Esophagus muscularis mucosa (tissue), 4 donors: ENCODE measurements at regions not wholly inside any gene's neighbourhood (a gene's known extent, or its start where the extent isn't known, plus 50 kb on each side); places are given as distances from the start of the nearest gene placed in this dataset.

Experiments used
- DNase-seq: peaks from one replicate; pipeline ENCODE4 v3.0.0-alpha.2; 2017; ENCODE audit errors: extremely low spot score
- H3K27ac ChIP-seq, 4 donors: fragments of 200-600 bp; sonication (generic); replicated peaks in 1 of 4; 1 replicate in 3 of 4; 2 replicates in 1 of 4; pipeline ENCODE4 v1.5.1; 2016 to 2019; ENCODE audit warnings: mild to moderate bottlenecking in 1 of 4
- H3K27me3 ChIP-seq, 4 donors: fragments of 200-600 bp; sonication (generic); one replicate each; pipeline versions ENCODE4 v1.5.1 to v1.6.0; 2016 to 2019
- H3K36me3 ChIP-seq, 4 donors: fragments of 200-600 bp; sonication (generic); one replicate each; pipeline ENCODE4 v1.5.1; 2016 to 2019
- H3K4me1 ChIP-seq, 4 donors: fragments of 200-600 bp; sonication (generic); one replicate each; pipeline ENCODE4 v1.5.1; 2016 to 2019
- H3K4me3 ChIP-seq, 4 donors: fragments of 200-600 bp; sonication (generic); 1 replicate in 2 of 4; 2 replicates in 2 of 4; pipeline ENCODE4 v1.5.1; 2016 to 2019; ENCODE audit warnings: mild to moderate bottlenecking in 4 of 4, moderate library complexity in 1 of 4
- H3K9me3 ChIP-seq, 4 donors: fragments of 200-600 bp; sonication (generic); 1 replicate in 3 of 4; 2 replicates in 1 of 4; pipeline ENCODE4 v1.5.1; 2016 to 2019
- EP300 ChIP-seq: sonication (generic); formaldehyde crosslinking; IDR thresholded peaks from one replicate; pipeline ENCODE4 v1.6.1; 2017; ENCODE audit warnings: antibody characterized with exemption
- POLR2A ChIP-seq: fragments of 450-650 bp; IDR thresholded peaks from one replicate; pipeline ENCODE4 v1.6.1; 2017; ENCODE audit warnings: antibody characterized with exemption, moderate library complexity, mild to moderate bottlenecking, low read depth
- POLR2AphosphoS5 ChIP-seq, 2 donors: sonication (generic); formaldehyde crosslinking; IDR thresholded peaks; one replicate each; pipeline ENCODE4 v1.6.1; 2017; ENCODE audit warnings: antibody characterized with exemption in 2 of 2
- WGBS: methylation state at CpG from one replicate; pipeline ENCODE4 v1.1.5; 2018; 5-methylcytosine and 5-hydroxymethylcytosine counted together
- intact Hi-C: fragments of 100-400 bp; cut with DNase I; formaldehyde crosslinking; loops from one replicate; pipeline ENCODE4 v1.15.1; 2023
- TF ChIP-seq, protein P1 (sequence below), 3 experiments: fragments of 200-600 bp in 2 of 3; fragments of 450-650 bp in 1 of 3; sonication (generic) in 2 of 3; IDR thresholded peaks; one replicate each; pipeline ENCODE4 v1.5.1; 2017 to 2019; ENCODE audit warnings: antibody characterized with exemption in 3 of 3, mild to moderate bottlenecking in 2 of 3, moderate library complexity in 1 of 3

DNA sequence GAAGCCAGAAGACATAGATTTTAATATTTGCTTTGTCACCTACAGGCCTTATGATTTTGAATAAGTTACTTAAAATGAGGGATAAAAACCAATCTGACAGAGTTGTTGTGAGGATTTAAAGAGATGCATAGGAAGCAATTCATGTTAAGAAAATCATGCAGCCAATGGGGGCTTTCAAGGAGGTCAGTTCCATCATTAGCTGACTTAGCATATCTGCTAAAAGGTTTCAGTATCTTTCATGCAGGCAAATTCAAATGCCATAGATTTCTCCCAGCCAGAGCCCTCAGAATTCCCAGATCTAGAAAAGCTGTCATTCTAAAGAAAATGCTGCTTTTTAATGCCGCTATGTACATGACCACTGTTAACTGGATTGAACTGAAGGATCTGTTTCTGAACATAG lies 176.1 kb downstream of the GOLIM4 start:
- intact Hi-C loops = no loop called here
- no peak for TF ChIP-seq EP300
- no peak for TF ChIP-seq POLR2AphosphoS5 (IDR thresholded peaks at IDR 0.05)
- TF ChIP-seq POLR2A = no peak
- TF ChIP-seq, protein P1, sequence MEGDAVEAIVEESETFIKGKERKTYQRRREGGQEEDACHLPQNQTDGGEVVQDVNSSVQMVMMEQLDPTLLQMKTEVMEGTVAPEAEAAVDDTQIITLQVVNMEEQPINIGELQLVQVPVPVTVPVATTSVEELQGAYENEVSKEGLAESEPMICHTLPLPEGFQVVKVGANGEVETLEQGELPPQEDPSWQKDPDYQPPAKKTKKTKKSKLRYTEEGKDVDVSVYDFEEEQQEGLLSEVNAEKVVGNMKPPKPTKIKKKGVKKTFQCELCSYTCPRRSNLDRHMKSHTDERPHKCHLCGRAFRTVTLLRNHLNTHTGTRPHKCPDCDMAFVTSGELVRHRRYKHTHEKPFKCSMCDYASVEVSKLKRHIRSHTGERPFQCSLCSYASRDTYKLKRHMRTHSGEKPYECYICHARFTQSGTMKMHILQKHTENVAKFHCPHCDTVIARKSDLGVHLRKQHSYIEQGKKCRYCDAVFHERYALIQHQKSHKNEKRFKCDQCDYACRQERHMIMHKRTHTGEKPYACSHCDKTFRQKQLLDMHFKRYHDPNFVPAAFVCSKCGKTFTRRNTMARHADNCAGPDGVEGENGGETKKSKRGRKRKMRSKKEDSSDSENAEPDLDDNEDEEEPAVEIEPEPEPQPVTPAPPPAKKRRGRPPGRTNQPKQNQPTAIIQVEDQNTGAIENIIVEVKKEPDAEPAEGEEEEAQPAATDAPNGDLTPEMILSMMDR (IDR thresholded peaks at IDR 0.05) = no peak
- peaks cover 0 to 3% (median 0%) of the 10 kb centered on the region in 4 donors for H3K36me3 ChIP-seq
- no peak overlapping the region for H3K4me3 ChIP-seq
- no peak for DNase-seq
- no peaks in the 10 kb centered on the region for H3K9me3 ChIP-seq
- no peaks in the 10 kb centered on the region for H3K27me3 ChIP-seq
- no peak overlapping the region for H3K27ac ChIP-seq
- 100% methylated on average over 1 of the region's 1 CpG for WGBS
- H3K4me1 ChIP-seq = peaks cover 0 to 4% (median 0%) of the 10 kb centered on the region in 4 donors

DNA sequence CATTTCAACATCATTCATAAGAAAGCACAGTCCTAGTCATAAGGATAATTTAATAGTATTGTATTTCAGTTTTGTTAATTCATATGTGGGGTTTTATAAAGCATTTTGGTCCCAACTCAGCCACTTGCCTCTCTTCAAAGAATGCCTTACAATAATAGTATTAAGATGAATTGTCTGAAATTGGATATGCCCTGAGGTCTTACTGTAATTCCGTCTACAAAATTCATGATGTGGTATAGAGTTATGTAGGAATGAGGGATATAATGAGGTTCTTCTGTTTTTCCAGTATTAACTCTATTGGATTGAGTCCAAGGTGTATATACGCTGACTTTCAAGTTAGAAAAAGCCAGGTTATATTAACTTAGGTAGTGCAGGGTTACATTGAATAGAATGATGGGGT lies 177.0 kb downstream of the GOLIM4 start:
- H3K4me1 ChIP-seq = peaks cover 0 to 4% (median 0%) of the 10 kb centered on the region in 4 donors
- TF ChIP-seq POLR2AphosphoS5 (IDR thresholded peaks at IDR 0.05) (no peak), EP300 (no peak), POLR2A (no peak)
- TF ChIP-seq, protein P1 (IDR thresholded peaks at IDR 0.05) = no peak
- DNase-seq = no peak
- H3K36me3 ChIP-seq = peaks cover 0 to 3% (median 0%) of the 10 kb centered on the region in 4 donors
- H3K9me3 ChIP-seq = no peaks in the 10 kb centered on the region
- 76% methylated on average over 2 of the region's 2 CpGs for WGBS
- H3K27ac ChIP-seq = no peak overlapping the region
- intact Hi-C loops = no loop called here
- H3K27me3 ChIP-seq = no peaks in the 10 kb centered on the region
- H3K4me3 ChIP-seq = no peak overlapping the region

DNA sequence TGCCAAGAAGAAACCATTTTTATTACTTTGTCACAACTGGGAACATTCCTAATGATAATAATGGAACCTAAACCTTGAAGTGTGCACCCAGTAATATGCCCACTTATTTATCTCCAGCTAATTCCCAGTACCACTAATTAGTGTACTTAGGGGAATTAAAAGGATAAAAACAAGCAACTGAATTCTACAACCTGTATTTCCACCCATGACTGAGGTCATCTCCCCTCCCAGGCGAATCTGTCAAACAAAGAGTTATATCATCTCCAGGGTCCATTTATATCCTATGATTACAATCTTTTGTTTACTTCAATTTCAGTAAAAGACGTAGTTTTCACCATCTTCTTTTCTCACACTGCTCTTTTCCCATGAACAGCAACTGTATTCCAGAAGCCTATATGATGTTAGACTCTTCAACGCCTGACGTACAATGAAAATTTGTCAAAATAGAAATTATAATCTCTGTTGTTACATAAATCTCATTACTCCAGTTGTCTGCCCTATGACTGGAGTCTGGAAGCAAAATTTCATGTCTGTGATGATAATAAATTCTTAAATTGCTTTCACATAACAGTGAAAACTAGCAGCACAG lies 177.6 kb downstream of the GOLIM4 start:
- 75% methylated on average over 4 of the region's 4 CpGs for WGBS
- intact Hi-C loops = no loop called here

DNA sequence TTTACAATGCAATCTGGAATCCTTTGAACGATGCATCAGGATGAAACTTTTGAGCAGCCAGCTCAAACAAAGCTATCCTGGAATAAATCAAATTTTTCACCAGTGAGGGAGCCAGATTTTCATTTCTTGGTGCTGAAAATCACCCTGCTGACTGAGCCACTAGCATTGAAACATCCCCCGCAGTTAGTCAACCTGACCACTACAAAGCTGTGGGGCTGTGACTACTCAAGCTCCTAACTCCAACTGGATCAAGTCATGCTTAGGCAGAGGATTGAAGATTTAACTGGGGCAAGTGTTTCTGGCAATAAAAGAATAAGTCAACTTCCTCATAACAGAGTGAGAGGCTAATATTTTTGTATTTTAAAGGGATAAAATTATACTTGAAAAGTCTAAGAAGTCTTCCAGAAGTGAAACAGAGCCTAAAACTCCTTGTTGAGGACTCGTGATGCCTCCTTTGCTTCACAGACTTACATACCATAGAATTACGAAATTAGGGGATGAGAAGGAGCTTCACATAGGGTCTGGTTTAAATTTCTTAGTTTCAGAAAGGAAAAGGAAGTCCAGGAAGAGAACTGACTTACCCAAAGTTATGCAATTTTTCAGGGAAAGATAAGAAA lies 177.8 kb downstream of the SERPINI1 start:
- no peak overlapping the region for H3K4me3 ChIP-seq
- no peaks in the 10 kb centered on the region for H3K27me3 ChIP-seq
- no peak for DNase-seq
- peaks cover 0 to 3% (median 0%) of the 10 kb centered on the region in 4 donors for H3K36me3 ChIP-seq
- peak overlapping the region in 1 of 4 donors; percentile 9 for H3K27ac ChIP-seq
- H3K4me1 ChIP-seq = peaks cover 0 to 4% (median 0%) of the 10 kb centered on the region in 4 donors
- intact Hi-C loops = no loop called here
- TF ChIP-seq, protein P1 (IDR thresholded peaks at IDR 0.05) = no peak
- TF ChIP-seq EP300 (no peak), POLR2AphosphoS5 (IDR thresholded peaks at IDR 0.05) (no peak), POLR2A (no peak)
- H3K9me3 ChIP-seq = no peaks in the 10 kb centered on the region
- WGBS = 75% methylated on average over 4 of the region's 4 CpGs

More for the DNA sequence above, 177.6 kb downstream of the GOLIM4 start:
- Histone ChIP-seq H3K27me3 (no peaks in the 10 kb centered on the region), H3K27ac (no peak overlapping the region), H3K36me3 (peaks cover 0 to 3% (median 0%) of the 10 kb centered on the region in 4 donors), H3K4me3 (no peak overlapping the region), H3K9me3 (no peaks in the 10 kb centered on the region), H3K4me1 (peaks cover 0 to 4% (median 0%) of the 10 kb centered on the region in 4 donors)
- TF ChIP-seq, protein P1 (IDR thresholded peaks at IDR 0.05) = no peak
- TF ChIP-seq POLR2A = no peak
- TF ChIP-seq EP300 = no peak
- no peak for TF ChIP-seq POLR2AphosphoS5 (IDR thresholded peaks at IDR 0.05)
- DNase-seq = no peak
